Stimulated activated CD8-positive, alpha-beta memory T cell treated with anti-CD3 and anti-CD28 coated beads, Interleukin-15, amount 100 ng/mL, for 1 hour (primary cell): ENCODE measurements at regions not wholly inside any gene's neighbourhood (a gene's known extent, or its start where the extent isn't known, plus 50 kb on each side); places are given as distances from the start of the nearest gene placed in this dataset.

ENCODE experiments used
- DNase-seq: peaks from one replicate; pipeline ENCODE4 v3.0.0-alpha.2; 2020; ENCODE audit warnings: low read depth

DNA sequence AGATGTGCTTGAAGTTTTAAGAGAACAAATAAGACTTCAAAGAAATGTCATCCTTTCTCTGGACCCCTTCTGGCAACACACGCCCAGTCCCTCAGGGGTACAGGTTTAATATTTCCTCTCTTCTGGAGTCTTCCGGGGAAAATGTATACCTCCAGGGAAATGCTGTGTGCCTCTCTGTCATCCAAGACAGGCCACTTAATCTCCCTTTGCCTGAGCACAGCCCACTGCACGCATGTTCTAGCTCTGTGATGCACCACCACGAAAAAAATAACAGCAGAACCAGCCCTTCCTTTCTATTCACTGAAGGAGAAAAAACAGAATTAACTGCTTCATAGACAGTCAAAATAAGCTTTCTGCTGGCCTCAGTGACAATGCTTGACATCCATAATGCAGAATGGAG is 140.1 kb downstream of the RBFOX3 start:
- no peak for DNase-seq

DNA sequence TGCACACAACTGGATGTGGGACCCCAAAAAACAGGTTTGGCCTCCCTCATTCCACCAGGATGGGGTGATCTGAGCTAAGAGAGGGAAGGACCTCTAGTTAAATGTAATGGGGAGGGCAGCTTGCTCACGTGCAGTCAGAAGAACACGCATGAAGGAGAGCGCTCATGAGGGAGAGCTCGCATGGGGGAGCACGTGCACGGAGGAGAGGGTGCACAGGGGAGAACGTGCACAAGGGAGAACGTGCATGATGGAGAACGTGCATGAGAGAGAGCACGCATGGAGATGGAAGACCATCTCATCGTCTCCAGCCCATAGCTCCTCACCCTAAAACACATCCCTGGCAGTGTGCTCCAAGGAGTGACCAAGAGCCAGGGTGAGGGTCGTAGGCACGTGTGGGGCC is 141.2 kb downstream of the RBFOX3 start:
- no peak for DNase-seq

DNA sequence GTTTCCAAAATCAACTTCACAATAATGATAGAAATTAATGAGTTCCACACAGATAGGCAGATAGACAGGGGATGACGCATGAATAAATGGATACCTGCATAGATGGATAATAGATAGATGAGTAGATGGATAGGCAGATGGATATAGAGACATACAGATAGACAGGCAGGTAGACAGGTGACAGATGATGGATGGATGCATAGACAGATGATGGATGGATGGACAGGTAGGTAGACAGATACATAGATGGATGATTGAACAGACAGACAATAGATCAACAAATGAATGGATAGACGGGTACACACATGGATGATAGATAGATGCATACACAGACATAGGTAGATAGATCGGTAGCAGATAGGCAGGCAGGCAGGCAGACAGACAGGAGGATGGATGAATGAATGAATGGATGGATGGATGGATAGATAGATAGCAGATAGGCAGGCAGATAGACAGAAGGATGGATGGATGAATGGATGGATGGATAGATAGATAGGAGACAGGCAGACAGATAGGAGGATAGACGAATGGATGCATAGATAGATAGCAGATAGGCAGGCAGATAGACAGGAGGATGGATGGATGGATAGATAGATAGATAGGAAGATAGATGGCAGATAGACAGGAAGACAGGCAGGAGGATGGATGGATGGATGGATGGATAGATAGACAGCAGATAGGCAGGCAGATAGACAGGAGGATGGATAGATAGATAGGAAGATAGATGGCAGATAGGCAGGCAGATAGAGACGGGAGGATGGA is 142.5 kb downstream of the RBFOX3 start:
- DNase-seq, result no peak

DNA sequence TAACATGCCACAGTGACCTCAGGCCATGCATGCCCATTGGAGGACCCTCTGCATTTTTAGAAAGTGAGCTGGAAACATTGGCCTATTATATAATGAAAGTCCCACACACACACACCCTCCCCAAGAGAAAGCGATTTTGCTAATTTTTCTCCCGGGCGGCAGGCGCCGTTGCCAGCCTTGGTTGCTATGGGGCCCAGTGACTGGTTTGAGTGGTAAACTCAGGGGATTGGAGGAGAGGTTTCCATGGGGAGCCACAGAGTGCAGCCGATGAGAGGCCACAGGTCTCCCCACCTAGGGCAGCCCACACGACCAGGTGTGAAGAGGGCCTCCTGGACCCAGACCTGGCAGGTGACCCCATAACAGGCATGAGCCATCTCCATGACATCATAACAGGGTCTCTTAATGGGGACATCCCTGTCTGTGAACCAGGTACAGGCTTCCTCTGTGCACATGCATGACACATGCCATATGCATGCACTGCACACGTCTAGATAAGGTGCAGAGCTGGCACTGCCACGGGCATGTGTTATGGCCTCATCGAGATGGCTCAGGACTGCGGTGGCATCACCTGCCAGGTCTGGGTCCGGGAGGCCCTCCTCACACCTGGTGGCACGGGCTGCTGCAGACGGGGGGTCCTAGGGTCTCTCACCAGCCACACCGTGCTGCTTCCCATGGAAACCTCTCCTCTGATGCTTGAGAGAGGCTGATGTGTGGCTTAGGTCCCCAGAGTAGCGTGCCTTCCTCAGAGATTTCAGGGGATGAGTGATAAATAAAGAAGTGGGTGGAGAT is 144.1 kb downstream of the RBFOX3 start:
- DNase-seq, result no peak

DNA sequence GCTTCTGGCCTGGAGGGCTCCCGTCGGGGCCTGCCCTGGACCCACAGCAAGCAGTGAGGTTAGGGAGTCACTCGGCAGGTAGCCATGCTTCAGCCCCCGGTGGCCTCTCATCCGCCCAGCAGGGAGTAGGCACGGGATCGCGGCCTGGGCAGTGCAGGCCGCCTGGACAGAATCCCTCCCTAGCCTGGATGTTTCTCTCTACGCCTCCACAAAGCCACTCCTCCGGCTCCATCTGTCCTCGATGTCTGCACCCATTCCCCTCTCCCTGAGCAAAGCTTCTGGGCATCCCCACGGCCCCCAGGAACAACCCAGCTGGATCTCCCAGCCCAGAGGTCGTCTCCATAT is 145.2 kb downstream of the RBFOX3 start:
- DNase-seq, result no peak

DNA sequence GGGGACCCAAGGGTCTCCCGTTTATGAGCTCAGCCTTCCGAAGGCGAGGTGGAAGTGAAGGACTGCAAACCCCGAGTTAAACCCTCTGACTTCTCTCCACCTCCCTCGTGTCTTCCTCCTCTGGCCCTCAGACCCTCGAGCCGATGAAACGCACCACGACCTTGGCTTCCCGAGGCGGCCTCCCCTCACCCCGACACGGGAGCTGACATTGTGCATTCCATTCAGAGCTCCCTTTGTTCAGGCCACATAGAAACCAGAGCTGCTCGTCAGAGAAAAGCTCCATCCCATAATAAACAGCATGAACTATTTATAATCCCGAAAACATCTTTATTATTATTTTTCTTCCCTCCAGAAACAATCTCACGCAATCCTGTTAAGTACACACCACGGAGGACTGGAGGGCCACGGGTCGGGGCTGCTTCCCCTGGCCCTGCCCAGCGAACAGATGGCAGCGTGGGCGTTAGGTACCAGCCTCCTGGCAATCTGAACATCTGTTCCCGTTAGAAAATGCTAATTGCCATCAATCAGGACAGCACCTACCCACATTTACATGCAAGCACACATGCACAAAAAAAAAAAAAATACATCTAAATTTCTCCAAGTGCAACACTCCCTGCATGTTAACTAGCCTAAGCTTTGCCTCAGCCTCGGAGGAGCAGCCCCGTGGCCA is 145.7 kb downstream of the RBFOX3 start:
- DNase-seq, result no peak

DNA sequence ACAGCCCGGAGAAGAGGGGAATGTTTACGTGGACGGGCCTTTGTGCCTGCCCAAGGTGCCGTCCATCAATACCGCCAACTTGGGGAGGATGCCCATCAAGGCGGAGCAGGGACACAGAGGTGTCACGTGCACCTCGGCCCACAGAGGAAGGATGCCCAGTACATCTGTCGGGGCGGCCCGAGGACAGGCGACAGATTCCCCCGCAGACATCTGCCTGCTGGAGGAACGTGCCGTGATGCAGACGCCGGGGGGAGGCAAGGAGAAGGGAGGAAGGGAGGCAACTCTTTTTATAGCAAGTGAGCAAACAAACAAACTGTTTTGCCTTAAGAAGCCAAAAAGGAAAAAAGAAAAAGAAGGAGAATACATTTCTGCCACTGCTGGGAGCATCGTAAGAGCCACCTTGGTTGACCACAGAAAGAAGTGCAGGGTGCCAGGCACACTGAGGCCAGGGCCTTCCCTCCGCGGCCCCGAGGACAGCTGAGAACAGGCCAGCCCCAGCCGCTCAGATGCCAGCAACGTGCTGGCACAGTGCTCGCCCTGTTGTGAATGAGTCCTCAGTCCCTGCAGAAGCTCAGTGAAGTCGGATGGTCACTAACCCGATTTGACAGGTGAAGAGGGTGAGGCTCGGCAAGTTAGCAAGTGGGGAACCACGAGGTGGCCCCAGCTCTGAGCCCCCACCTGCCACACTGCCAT is 146.4 kb downstream of the RBFOX3 start:
- DNase-seq, result no peak

DNA sequence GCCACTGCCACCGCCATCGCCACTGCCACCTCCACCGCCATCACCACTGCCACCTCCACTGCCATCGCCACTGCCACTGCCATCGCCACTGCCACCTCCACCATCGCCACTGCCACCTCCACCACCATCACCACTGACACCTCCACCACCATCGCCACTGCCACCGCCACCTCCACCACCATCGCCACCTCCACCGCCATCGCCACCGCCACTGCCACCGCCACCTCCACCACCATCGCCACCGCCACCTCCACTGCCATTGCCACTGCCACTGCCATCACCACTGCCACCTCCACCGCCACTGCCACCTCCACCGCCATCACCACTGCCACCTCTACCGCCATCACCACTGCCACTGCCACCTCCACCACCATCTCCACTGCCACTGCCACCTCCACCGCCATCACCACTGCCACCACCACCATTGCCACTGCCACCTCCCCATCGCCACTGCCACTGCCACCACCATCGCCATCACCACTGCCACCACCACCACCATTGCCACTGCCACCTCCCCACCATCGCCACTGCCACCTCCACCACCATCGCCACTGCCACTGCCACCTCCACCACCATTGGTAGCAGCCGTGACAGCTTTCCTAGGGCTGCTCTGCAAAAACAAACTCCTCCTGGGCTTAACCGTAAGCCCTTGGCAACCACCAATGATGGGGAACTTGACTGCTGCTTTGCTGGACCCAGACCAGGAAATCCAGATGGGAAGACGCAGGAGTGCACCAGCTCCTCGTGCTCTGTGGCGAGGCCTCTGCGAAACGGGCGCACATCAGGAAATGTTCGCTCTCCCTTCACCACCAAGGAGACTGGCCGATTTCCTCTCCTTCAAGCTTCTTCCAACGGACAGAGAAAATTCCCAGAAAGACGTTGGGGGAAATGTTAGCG is 147.2 kb downstream of the RBFOX3 start:
- DNase-seq, result no peak

DNA sequence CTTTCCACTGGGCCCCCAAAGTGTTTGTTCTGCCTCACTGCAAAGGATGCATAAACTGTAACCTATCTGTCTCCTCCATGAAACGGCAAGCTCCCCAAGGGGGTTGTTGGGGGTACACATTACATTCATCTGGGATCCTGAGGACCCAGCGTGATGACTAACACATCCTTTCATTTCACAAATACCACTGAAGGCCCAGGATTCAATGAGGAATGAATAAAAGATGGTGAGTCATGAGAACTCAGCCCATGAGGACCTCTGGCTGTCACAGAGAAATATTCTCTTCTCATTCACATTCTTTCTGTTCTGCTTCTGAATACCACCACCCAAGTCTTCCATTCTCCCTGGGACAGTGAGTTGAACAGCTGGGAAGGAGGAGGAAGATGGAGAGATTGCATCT is 149.8 kb downstream of the RBFOX3 start:
- no peak for DNase-seq

DNA sequence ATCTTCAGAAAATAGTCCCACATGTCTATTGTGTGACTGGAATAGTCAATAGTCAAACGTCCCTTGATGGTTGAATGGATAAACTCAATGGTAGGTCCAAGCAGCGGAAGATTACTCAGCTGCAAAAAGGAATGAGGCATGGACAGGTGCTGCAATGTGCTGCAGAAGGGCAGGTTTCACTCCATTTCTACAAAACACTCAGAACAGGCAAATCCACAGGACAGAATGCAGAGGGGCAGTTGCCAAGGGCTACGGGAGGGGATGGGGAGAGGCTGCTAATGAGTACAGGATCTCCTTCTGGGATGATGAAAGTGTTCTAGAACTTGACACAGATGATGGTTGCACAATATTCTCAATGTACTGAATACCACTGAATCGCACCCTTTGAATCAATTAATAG is 151.0 kb downstream of the RBFOX3 start:
- no peak for DNase-seq

DNA sequence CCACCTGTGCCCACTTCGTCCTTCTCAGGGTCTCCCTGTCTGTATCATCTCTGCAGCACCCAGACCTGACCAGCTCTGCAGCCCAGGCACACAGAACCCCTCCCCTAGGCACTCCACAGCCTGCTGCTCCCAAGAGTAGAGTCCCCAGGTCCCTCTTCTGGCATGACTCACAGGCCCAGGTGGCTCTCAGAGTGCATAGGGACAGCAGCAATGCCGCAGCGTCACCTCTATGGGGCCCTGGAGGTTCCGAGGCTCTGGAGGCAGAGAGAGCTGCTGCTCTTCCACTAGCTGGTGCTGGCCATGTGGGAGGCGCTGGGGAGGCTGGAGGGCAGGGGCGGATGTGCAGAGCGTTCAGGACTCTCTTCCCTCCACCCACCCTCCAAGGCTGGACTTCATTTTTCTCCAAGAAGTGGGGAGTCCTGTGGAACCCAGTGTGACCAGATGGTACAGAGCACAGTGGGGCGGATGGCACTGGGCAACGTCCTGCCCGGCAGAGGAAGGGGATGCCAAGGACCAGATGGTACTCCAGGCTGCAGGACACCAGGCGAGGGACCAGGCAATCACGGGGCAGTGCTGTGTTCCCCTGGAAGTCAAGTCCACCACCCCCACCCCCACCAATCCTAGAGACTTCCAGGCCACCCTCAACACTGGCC is 151.7 kb downstream of the RBFOX3 start:
- no peak for DNase-seq

DNA sequence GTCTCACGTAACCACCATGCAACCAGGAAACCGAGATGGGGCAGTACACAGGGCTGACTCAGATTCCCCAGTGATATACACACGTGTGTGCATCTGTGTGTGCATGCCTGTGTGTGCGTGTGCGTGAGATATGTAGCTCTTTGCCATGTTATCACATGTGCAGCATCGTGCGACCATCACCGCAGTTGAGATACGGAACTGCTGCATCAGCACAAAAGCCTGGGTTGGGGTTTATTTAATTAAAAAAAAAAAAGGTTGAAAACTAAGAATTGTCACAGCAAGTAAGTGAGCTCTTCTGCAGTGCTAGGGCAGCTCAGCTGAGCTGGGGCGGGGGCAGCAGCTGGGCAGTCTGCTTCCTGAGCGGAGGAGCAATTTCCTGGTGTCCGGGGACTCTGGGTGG is 152.5 kb downstream of the RBFOX3 start:
- DNase-seq, result no peak

DNA sequence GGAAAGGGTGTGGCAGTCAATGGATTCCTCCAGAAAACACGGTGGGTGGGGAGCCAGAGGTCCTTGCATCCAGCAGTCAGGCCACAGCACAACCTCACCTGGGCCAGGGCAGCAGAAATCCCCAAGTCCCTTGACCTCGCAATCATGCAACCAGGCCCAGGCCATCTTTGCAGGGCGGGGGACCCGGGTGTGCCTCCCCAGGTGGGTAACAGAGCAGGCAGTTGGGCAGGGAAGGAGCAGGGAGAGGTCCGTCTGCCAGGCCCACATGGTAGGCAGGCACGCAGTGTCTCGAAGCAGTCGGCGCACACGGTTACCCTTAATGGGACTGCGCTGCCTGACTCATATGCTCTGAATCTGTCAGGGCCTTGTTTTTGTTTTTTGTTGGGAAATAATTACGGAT is 153.0 kb downstream of the RBFOX3 start:
- DNase-seq, result no peak

DNA sequence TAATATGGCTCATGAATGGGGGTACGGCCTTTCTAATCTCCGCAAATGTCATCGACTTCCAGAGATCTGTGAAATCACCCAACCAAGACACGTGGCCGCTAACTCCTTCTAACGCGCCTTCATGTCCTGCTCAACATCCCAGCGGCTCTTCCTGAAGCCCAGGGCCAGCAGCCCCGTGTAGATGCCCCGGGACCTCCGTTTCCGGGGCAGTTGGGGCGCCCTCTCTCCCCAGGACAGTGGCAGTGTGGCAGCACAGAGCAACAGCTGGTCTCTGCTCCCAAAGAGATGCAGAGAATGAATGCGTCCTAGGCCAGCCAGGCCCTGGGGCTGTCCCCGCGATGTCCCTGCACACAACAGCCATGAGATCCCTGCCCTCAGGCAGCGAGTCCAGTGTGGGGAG is 153.5 kb downstream of the RBFOX3 start:
- DNase-seq, result no peak

DNA sequence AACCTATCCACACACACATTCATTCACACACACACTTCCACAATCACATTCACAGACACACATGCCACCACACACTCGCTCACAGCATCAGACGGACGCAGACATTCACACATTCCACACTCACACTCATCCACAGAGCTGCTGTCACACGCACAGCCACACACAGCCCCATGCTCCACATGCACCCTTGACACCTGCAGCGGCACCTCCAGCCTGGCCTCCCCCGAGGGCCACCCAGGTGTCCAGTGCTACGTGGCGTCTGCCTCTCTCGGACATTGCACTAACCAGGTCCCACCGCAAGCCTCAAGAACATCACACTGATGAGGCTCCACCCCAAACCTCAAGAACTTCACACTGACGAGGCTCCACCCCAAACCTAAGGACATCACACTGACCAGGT is 155.2 kb downstream of the RBFOX3 start:
- DNase-seq, result no peak

DNA sequence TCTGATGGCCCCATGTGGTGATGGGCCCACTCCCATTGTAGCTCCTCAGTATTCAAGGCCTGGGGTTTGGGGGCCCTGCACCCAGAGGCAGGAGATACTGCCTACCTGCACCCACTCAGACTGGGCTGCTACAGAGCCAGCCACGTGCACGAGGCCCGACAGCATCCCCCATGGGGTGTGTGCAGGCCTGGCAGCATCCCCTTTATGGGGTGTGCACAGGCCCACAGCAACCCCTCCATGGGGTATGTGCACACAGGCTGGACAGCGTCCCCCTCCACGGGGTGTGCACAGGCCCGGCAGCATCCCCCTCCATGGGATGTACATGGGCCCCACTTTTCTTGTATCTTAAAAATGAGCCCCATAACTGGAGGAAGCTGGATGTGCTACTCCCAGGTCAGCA is 156.0 kb downstream of the RBFOX3 start:
- no peak for DNase-seq

DNA sequence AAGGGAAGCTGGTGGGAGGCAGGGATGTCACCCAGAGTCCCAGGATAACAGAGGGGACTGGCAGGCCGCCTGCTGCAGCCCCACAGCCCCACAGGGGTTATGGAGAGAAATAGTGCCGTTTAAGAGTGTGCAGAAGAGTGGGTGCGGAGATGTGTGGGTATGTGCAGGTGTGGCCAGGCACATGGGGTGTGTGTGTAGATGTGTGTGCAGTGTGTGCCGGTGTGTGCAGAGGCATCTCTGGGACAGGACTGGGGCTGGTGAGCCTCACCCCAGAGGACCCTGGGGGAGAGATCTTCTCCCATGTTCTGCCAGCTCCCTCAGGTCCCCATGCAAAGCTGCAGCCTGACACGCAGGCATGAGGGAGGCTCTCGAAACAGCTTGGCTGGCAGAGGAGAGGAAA is 157.4 kb downstream of the RBFOX3 start:
- DNase-seq, result no peak

DNA sequence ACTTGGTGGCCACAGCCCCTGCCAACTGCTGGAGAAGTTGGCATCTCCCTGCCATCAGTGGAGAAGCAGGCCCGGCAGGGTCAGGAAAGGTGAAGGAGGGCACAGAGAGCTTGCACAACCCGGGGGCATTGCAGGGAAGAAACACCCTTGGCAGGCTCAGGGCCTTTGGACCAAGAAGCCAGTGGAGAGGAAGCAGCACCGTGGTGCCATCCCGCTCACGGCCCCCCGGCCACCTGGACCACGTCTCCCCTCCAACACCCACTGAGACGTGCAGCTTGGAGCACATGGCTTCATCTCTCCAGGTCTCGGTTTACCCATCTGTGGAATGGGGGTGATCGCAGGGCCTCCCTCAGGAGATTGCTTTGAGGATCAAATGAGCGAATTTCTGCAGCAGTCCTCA is 158.1 kb downstream of the RBFOX3 start:
- no peak for DNase-seq

DNA sequence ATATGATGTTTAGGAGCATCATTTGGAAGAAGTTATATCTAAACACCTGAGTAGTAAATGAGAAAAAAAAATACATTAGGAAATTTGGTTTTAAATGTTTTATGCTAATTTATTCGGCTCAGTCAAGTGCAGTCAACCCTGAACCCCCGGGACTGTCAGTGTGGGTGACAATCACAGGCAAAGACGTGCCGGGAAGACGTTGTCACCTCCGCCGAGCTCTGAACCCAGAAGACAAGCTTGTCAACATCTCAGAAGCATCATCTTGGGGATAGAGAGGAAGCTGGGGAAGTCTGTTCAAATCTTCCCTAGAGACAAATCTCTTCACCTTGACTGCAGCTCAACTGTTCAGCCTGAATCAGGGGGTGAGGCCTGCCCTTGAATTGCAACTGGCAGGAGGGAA is 159.7 kb downstream of the RBFOX3 start:
- no peak for DNase-seq

DNA sequence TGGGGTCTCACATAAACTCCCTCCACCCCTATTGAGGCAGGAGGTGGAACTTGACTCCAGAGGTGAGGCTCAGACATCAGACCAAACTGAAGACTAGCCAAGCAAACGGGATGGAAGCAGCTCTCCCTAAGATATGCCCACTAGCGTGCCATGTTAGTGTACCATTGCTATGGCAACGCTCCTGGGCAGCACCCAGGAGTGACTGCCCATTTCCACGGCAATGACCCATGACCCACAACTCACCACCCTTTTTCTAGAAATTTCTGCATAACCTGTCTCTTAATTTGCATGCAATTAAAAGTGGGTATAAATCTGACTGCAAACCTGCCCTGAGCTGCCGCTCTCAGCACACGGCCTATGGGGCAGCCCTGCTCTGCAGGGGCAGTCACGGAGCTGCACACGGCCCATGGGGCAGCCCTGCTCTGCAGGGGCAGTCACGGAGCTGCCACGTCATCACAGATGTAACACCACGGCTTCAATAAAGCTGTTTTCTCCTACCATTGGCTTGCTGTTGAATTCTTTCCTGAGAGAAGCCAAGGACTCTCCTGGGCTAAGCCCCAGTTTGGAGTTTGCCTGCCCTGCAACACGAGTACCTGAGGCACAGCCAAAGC is 164.3 kb downstream of the RBFOX3 start:
- no peak for DNase-seq

DNA sequence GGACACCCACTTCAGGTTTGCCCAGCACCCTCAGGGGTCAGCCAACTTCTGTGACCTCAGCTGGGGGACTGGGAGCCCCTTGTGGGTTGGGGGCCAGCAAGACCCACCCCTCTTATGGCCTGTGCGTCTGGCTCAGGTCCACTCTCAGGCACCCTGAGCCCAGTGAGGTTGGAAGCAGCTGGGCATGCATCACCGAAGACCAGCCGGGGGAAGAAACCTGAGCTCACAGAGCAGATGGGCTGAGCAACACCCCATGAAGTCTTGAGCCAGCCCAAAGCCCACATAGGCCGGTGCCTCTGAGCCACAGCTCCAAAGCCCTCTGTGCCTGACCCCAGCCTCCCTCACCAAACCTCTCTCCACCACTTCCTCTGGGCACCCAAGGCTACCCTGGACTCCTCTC is 166.7 kb downstream of the RBFOX3 start:
- no peak for DNase-seq
